GM23338 (cell line): ENCODE measurements at regions not wholly inside any gene's neighbourhood (a gene's known extent, or its start where the extent isn't known, plus 50 kb on each side); places are given as distances from the start of the nearest gene placed in this dataset.

Experiments used
- ATAC-seq: fragments of 200-7000 bp; cut with Tn5 transposase; 3 replicates; pipeline ENCODE4 v1.9.1; 2020
- DNase-seq: peaks from one replicate; pipeline ENCODE4 v3.0.0-alpha.2; 2015; ENCODE audit warnings: low spot score
- H2AFZ ChIP-seq: fragments of 200-600 bp; sonication (generic); 2 replicates; pipeline ENCODE4 v1.8.0; 2016; ENCODE audit warnings: antibody characterized with exemption, mild to moderate bottlenecking, moderate library complexity
- H3F3A ChIP-seq: fragments of 200-600 bp; sonication (generic); replicated peaks from 2 replicates; pipeline ENCODE4 v1.8.0; 2017; ENCODE audit warnings: antibody characterized with exemption, mixed run types, low read depth
- H3K27ac ChIP-seq: fragments of 200-600 bp; sonication (generic); 2 replicates; pipeline ENCODE4 v1.6.1; 2016; ENCODE audit warnings: low read depth
- H3K27me3 ChIP-seq: fragments of 200-600 bp; sonication (generic); 2 replicates; pipeline ENCODE4 v1.8.0; 2016; ENCODE audit warnings: mild to moderate bottlenecking, mixed run types, moderate library complexity; ENCODE audit not compliant: insufficient read depth
- H3K36me3 ChIP-seq: fragments of 200-600 bp; sonication (generic); 2 replicates; pipeline ENCODE4 v1.8.0; 2016; ENCODE audit warnings: mild to moderate bottlenecking; ENCODE audit not compliant: insufficient read depth
- H3K4me1 ChIP-seq: fragments of 200-600 bp; sonication (generic); 2 replicates; pipeline ENCODE4 v1.8.0; 2016; ENCODE audit warnings: mild to moderate bottlenecking, moderate library complexity; ENCODE audit not compliant: insufficient read depth
- H3K4me2 ChIP-seq: fragments of 200-600 bp; sonication (generic); 2 replicates; pipeline ENCODE4 v1.7.1; 2017; ENCODE audit warnings: mixed run types
- H3K4me3 ChIP-seq: fragments of 200-600 bp; sonication (generic); 2 replicates; pipeline ENCODE4 v1.6.1; 2016; ENCODE audit warnings: mixed run types
- H3K79me2 ChIP-seq: fragments of 200-600 bp; sonication (generic); replicated peaks from 2 replicates; pipeline ENCODE4 v1.8.0; 2017; ENCODE audit warnings: mild to moderate bottlenecking; ENCODE audit not compliant: insufficient read depth
- H3K9me2 ChIP-seq: fragments of 200-600 bp; sonication (generic); 2 replicates; pipeline ENCODE4 v1.8.0; 2017; ENCODE audit not compliant: insufficient read depth
- H4K20me1 ChIP-seq: fragments of 200-600 bp; sonication (generic); replicated peaks from 2 replicates; pipeline ENCODE4 v1.8.0; 2017; ENCODE audit warnings: mild to moderate bottlenecking; ENCODE audit not compliant: insufficient read depth
- H3K27ac Mint-ChIP-seq: 2 replicates; pipeline ENCODE4 v1.8.0; 2020; ENCODE audit warnings: inconsistent platforms, mild to moderate bottlenecking, moderate library complexity, mixed read lengths
- H3K27me3 Mint-ChIP-seq: 3 replicates; pipeline ENCODE4 v1.8.0; 2022; ENCODE audit warnings: low read depth, mild to moderate bottlenecking, moderate library complexity, mixed read lengths, inconsistent platforms; ENCODE audit not compliant: insufficient read depth, poor library complexity
- H3K36me3 Mint-ChIP-seq: 3 replicates; pipeline ENCODE4 v1.8.0; 2021; ENCODE audit warnings: low read depth, mild to moderate bottlenecking, inconsistent platforms, moderate library complexity, mixed read lengths
- H3K4me1 Mint-ChIP-seq: 3 replicates; pipeline ENCODE4 v1.8.0; 2020; ENCODE audit warnings: mild to moderate bottlenecking, inconsistent platforms, mixed read lengths
- H3K4me3 Mint-ChIP-seq: 3 replicates; pipeline ENCODE4 v1.8.0; 2021; ENCODE audit warnings: moderate library complexity, mild to moderate bottlenecking, inconsistent platforms, mixed read lengths
- H3K9me3 Mint-ChIP-seq: 3 replicates; pipeline ENCODE4 v1.8.0; 2020; ENCODE audit warnings: moderate library complexity, mild to moderate bottlenecking, inconsistent platforms, mixed read lengths
- CREB1 ChIP-seq: fragments of 250-450 bp; sonication (Bioruptor Pico); IDR thresholded peaks from 2 replicates; pipeline ENCODE4 v1.5.0; 2020; ENCODE audit warnings: low read depth, mild to moderate bottlenecking, moderate library complexity
- EZH2 ChIP-seq: fragments of 200-600 bp; sonication (generic); IDR thresholded peaks from one replicate; pipeline ENCODE4 v1.8.0; 2017; ENCODE audit warnings: antibody characterized with exemption, mild to moderate bottlenecking, low read depth; ENCODE audit not compliant: unreplicated experiment
- JUNB ChIP-seq: IDR thresholded peaks from one replicate; pipeline ENCODE4 v1.6.1; 2016; ENCODE audit warnings: antibody characterized with exemption; ENCODE audit not compliant: unreplicated experiment
- NANOG ChIP-seq: IDR thresholded peaks from 2 replicates; pipeline ENCODE4 v1.6.1; 2016; ENCODE audit warnings: antibody characterized with exemption, borderline replicate concordance
- POLR2AphosphoS5 ChIP-seq: IDR thresholded peaks from 2 replicates; pipeline ENCODE4 v1.6.1; 2016; ENCODE audit warnings: antibody characterized with exemption, low read depth
- STAT1 ChIP-seq: IDR thresholded peaks from one replicate; pipeline ENCODE4 v1.6.1; 2016; ENCODE audit warnings: antibody characterized with exemption; ENCODE audit not compliant: unreplicated experiment
- ZNF114 ChIP-seq: fragments of 250-450 bp; sonication (Bioruptor Pico); IDR thresholded peaks from 2 replicates; pipeline ENCODE4 v1.5.0; 2020; ENCODE audit warnings: mild to moderate bottlenecking, moderate library complexity
- ZNF331 ChIP-seq: fragments of 250-450 bp; sonication (Bioruptor Pico); IDR thresholded peaks from 2 replicates; pipeline ENCODE4 v1.5.0; 2020; ENCODE audit warnings: low read depth, mild to moderate bottlenecking, moderate library complexity
- TF ChIP-seq, protein P1 (sequence below): IDR thresholded peaks from 2 replicates; pipeline ENCODE4 v1.6.1; 2016; ENCODE audit warnings: antibody characterized with exemption
- TF ChIP-seq, protein P2 (sequence below): IDR thresholded peaks from one replicate; pipeline ENCODE4 v1.6.1; 2018; ENCODE audit warnings: antibody characterized with exemption; ENCODE audit not compliant: unreplicated experiment
- TF ChIP-seq, protein P3 (sequence below), 2 experiments: fragments of 200-600 bp in 1 of 2; sonication (generic) in 1 of 2; conservative IDR thresholded peaks; 2 replicates each; pipeline versions ENCODE4 v1.5.1 to v1.6.1; 2016 to 2017; ENCODE audit warnings: antibody characterized with exemption in 2 of 2, low read depth in 2 of 2, mild to moderate bottlenecking in 2 of 2, moderate library complexity in 1 of 2

DNA sequence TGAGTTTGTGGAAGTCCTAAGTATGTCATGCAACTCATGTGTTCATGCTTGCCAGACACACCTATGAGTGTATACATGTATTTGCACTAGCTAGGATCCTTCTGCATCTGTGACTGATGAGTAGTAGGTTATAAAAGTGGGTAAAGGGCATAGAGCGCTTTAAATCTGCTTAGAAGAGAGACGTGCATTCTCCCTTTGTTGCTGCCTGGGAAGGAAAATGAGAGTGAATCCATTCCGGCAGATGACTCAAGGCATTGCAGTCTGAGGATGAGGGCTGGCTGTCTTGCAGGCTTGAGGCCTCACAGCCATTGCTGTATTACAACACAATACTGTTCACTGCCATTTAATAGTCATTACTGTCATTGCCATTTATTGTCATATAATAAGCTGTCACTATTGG lies 120.8 kb upstream of the UMPS start:
- Histone ChIP-seq H3K4me3 (no peak overlapping the region), H3F3A (no peaks in the 10 kb centered on the region), H2AFZ (no peak overlapping the region), H3K9me2 (no peaks in the 10 kb centered on the region), H3K36me3 (no peaks in the 10 kb centered on the region), H4K20me1 (no peaks in the 10 kb centered on the region), H3K4me1 (no peaks in the 10 kb centered on the region), H3K79me2 (no peaks in the 10 kb centered on the region), H3K4me2 (no peak overlapping the region), H3K27me3 (no peaks in the 10 kb centered on the region), H3K27ac (no peak overlapping the region)
- ATAC-seq: no peak
- Mint-ChIP-seq H3K27me3 (no peaks in the 10 kb centered on the region), H3K4me1 (peaks cover 8% of the 10 kb centered on the region; the same call in 2 of the 3 replicates), H3K9me3 (no peaks in the 10 kb centered on the region), H3K4me3 (no peak overlapping the region), H3K36me3 (no peaks in the 10 kb centered on the region), H3K27ac (no peak overlapping the region)
- TF ChIP-seq ZNF331 (CRISPR knock-in tag) (no peak), ZNF114 (no peak), JUNB (no peak), STAT1 (no peak), NANOG (no peak), POLR2AphosphoS5 (no peak)
- TF ChIP-seq, protein P1, sequence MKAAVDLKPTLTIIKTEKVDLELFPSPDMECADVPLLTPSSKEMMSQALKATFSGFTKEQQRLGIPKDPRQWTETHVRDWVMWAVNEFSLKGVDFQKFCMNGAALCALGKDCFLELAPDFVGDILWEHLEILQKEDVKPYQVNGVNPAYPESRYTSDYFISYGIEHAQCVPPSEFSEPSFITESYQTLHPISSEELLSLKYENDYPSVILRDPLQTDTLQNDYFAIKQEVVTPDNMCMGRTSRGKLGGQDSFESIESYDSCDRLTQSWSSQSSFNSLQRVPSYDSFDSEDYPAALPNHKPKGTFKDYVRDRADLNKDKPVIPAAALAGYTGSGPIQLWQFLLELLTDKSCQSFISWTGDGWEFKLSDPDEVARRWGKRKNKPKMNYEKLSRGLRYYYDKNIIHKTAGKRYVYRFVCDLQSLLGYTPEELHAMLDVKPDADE: no peak
- TF ChIP-seq, protein P2, sequence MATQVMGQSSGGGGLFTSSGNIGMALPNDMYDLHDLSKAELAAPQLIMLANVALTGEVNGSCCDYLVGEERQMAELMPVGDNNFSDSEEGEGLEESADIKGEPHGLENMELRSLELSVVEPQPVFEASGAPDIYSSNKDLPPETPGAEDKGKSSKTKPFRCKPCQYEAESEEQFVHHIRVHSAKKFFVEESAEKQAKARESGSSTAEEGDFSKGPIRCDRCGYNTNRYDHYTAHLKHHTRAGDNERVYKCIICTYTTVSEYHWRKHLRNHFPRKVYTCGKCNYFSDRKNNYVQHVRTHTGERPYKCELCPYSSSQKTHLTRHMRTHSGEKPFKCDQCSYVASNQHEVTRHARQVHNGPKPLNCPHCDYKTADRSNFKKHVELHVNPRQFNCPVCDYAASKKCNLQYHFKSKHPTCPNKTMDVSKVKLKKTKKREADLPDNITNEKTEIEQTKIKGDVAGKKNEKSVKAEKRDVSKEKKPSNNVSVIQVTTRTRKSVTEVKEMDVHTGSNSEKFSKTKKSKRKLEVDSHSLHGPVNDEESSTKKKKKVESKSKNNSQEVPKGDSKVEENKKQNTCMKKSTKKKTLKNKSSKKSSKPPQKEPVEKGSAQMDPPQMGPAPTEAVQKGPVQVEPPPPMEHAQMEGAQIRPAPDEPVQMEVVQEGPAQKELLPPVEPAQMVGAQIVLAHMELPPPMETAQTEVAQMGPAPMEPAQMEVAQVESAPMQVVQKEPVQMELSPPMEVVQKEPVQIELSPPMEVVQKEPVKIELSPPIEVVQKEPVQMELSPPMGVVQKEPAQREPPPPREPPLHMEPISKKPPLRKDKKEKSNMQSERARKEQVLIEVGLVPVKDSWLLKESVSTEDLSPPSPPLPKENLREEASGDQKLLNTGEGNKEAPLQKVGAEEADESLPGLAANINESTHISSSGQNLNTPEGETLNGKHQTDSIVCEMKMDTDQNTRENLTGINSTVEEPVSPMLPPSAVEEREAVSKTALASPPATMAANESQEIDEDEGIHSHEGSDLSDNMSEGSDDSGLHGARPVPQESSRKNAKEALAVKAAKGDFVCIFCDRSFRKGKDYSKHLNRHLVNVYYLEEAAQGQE: no peak
- TF ChIP-seq, protein P3, sequence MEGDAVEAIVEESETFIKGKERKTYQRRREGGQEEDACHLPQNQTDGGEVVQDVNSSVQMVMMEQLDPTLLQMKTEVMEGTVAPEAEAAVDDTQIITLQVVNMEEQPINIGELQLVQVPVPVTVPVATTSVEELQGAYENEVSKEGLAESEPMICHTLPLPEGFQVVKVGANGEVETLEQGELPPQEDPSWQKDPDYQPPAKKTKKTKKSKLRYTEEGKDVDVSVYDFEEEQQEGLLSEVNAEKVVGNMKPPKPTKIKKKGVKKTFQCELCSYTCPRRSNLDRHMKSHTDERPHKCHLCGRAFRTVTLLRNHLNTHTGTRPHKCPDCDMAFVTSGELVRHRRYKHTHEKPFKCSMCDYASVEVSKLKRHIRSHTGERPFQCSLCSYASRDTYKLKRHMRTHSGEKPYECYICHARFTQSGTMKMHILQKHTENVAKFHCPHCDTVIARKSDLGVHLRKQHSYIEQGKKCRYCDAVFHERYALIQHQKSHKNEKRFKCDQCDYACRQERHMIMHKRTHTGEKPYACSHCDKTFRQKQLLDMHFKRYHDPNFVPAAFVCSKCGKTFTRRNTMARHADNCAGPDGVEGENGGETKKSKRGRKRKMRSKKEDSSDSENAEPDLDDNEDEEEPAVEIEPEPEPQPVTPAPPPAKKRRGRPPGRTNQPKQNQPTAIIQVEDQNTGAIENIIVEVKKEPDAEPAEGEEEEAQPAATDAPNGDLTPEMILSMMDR (conservative IDR thresholded peaks at IDR 0.05; ENCODE audit: low read depth in 2 of 2): no peak
- no peak for DNase-seq

DNA sequence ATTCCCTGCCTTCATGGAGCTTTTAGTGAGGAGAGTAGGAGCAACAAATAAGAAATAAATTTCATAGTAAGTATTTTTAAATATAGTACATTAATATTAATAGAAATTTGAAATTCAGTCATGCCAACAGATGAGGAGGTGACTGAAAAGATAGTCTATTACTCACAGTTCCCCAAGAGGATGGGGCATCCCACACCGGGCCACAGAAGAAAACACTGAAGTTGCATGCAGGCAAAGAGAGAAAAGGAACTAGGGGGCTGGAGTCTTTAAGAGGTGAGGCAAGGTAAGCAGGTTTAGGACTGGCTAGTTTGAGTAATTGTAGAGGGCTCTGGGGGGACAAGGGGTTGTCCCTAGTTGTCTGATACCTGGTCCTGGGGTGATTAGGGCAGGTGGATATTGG lies 120.1 kb upstream of the UMPS start:
- Histone ChIP-seq H3K4me3 (no peak overlapping the region), H4K20me1 (no peaks in the 10 kb centered on the region), H3K27ac (no peak overlapping the region), H3K27me3 (no peaks in the 10 kb centered on the region), H3K9me2 (no peaks in the 10 kb centered on the region), H3K4me2 (no peak overlapping the region), H3K79me2 (no peaks in the 10 kb centered on the region), H3K36me3 (no peaks in the 10 kb centered on the region), H3K4me1 (no peaks in the 10 kb centered on the region), H2AFZ (no peak overlapping the region), H3F3A (no peaks in the 10 kb centered on the region)
- H3K27ac Mint-ChIP-seq: no peak overlapping the region
- no peak for ATAC-seq
- H3K4me3 Mint-ChIP-seq: no peak overlapping the region
- peaks cover 8% of the 10 kb centered on the region; the same call in 2 of the 3 replicates for H3K4me1 Mint-ChIP-seq
- no peaks in the 10 kb centered on the region for H3K9me3 Mint-ChIP-seq
- DNase-seq: no peak
- H3K27me3 Mint-ChIP-seq: no peaks in the 10 kb centered on the region
- no peaks in the 10 kb centered on the region for H3K36me3 Mint-ChIP-seq
- TF ChIP-seq, protein P2: no peak
- TF ChIP-seq CREB1: no peak
- TF ChIP-seq EZH2: no peak
